GM18507 (cell line): ENCODE measurements at regions not wholly inside any gene's neighbourhood (a gene's known extent, or its start where the extent isn't known, plus 50 kb on each side); places are given as distances from the start of the nearest gene placed in this dataset.

Source experiments
- DNase-seq: peaks from one replicate; pipeline ENCODE4 v3.0.0; 2011; ENCODE audit warnings: low read depth; ENCODE audit not compliant: insufficient read length; ENCODE audit errors: extremely low spot score
- FAIRE-seq: peaks from 2 replicates; lab custom pipeline; 2011; peaks lifted over from hg19 to GRCh38; lab: Jason Lieb, UNC

DNA sequence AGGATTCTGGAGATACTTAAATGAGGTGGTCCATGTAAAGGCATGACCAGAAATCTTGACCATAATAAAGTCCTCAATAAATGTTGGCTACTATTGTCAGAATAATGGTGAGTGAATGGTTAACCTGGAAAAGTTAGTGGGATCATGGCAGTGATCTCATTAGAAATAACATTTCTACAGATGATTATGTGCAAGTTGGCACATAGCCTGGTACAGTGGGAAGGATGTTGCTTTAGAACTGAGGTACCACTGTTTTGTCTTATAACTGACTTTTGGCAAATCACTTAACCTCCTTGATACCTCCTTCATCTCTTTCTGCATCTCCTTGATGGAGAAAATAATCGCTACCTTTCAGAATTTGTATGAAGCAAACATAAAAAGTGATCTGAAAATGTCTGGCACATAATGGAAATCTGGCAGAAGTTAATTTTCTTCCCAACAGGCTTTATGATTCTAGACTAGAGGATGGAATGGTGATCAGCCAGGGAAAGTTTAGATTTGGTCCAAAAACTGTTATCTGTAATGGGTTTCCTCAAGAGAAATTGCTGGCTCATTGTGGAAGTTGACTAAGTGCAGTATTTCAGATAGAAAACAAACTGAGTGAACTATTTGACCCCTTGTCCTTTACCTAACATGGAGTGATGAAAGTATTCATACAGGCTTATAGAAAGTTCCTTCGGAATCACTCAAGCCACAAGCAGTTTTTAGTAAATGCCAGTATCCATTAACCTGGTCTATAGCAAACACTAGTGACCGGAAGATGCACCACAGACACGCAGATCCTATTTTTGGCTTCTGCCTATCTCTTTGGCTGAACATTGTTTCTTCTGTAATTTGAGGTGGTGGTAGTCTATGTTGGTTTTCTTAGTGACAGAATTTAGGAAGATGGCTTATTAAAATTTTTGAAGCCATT lies 449.6 kb upstream of the TGFBR2 start:
- FAIRE-seq: no peak
- DNase-seq: no peak

DNA sequence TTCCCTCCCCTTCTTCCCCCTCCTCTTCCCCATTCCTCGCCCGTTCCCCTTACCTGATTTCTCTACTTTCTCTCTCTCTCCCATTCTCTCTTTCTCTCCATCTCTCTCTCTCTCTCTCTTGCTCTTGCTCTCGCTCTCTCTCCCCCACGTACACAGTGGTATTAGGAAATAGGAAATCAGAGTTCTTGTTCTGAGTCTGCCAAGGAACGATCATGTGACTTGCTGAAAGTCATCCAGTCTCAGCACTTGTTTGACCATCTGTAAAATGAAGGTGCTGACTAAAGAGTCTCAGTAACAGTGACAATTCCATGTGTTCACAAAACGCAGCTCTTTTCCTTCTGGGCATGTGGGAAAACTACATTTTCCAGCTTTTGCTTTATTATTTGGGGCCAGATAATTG lies 445.0 kb upstream of the TGFBR2 start:
- no peak for DNase-seq
- no peak for FAIRE-seq

DNA sequence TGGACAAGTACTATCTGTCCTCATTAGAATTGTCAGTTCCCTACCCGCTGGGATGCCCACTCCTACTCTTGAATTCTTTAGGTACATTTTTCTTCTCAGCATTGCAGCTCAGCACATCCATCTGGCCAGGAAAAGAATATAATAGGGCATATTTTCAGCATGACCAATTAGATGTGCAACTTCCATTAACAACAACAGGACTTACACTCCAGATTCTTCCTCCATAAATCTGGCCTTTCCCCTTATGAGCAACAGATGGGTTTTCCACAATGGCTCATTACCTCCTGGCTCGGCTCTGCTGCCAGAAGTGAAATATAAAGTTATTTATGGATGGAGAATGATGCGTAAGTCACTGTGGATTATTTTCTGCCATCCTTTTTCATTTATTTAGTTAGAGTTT lies 443.8 kb upstream of the TGFBR2 start:
- no peak for DNase-seq
- no peak for FAIRE-seq

DNA sequence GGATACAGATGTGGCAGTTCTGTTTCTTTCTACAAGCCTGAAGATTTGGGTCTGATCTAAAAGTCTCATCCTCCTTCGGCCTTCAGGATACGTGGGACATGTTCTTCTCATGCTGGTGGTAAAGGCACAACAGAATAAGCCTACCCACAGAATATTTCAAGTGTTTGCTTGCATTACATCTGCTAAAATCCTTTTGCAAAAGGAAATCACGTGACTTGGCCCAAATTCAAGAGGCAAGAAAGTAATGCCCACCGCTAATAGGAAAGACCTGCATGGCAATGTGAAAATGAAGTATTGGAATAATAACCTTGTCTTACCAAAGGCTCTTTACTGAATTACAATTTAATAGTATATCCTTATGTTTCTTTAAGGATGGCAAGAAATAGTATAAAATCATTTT lies 439.9 kb upstream of the TGFBR2 start:
- no peak for FAIRE-seq
- DNase-seq: no peak

DNA sequence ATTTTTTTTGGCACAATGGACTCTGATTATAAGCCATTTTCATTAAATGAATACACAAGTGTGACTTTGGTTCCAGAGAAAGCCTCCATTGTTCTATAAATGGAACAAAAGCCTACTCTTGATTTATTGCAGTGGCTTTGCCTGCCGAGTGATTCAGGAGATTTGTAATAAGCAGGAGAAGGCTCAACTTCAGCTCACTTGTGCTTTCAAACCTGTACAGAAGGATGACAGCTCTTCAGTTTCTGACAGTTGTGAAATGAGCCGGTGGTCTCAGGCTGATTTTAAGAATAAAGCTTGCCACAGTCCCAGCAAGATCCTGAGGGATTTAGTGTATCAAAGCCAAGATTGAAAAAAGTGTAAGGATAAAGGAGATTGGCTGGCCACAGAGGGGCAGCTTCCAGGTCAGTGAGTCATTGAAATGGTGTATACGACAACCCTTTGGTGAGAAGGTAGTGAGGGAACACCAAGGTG lies 438.8 kb upstream of the TGFBR2 start:
- DNase-seq (no peak), FAIRE-seq (no peak)

- no peak for DNase-seq
- FAIRE-seq: no peak
Measured at GRCh38 chr3:30169487-30169886, 436.9 kb upstream of the TGFBR2 start.

DNA sequence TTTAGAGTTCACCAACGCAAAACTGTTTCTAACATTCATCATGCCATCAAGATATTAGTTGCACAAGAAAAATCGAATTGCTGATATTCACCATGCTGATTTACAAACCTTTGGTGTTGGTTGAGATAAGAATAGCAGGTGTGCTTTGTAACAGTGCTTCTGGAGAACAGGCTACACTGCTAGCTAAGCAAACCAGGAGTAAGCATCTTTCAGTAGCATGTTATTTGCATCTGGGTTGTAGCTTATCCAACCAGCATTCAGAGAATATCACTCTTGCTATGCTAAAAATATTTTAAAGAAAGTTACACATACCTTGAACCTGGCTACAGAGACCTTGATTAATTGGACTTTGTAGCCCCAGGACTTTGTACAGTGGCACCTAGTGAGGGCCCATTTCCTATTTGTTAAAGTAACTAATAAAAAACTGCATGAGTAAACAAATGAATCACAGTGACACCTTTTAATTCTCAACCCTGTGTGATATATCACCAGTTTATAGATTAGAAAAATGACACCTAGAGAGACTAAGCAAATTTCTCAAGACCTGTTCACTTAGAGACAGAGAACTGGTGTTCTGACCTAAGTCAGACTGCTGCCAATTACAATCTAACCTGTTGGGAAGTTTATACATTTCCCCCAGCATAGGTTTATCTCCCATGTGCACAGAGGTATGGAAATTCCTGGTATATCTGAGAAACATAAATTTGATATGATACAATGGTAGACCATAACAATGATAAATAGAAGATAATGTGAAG lies 435.5 kb upstream of the TGFBR2 start:
- DNase-seq (no peak), FAIRE-seq (no peak)

DNA sequence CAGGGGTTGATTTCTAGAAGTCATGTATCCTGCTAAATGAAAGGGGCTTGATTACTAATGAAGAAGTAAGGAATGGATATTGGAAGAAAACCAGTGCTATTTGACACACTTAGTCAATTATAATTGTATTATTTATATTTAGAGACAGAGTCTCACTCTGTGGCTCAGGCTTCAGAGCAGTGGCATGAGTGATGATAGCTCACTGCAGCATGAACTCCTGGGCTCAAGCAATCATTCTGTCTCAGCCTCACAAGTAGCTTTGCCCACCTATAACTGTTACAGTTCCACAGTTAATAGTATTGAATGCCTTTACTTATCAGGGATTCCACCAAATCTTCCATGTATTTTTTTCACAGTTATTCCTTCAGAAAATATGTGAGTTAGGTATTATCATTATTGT lies 432.0 kb upstream of the TGFBR2 start:
- FAIRE-seq: no peak
- DNase-seq: no peak

DNA sequence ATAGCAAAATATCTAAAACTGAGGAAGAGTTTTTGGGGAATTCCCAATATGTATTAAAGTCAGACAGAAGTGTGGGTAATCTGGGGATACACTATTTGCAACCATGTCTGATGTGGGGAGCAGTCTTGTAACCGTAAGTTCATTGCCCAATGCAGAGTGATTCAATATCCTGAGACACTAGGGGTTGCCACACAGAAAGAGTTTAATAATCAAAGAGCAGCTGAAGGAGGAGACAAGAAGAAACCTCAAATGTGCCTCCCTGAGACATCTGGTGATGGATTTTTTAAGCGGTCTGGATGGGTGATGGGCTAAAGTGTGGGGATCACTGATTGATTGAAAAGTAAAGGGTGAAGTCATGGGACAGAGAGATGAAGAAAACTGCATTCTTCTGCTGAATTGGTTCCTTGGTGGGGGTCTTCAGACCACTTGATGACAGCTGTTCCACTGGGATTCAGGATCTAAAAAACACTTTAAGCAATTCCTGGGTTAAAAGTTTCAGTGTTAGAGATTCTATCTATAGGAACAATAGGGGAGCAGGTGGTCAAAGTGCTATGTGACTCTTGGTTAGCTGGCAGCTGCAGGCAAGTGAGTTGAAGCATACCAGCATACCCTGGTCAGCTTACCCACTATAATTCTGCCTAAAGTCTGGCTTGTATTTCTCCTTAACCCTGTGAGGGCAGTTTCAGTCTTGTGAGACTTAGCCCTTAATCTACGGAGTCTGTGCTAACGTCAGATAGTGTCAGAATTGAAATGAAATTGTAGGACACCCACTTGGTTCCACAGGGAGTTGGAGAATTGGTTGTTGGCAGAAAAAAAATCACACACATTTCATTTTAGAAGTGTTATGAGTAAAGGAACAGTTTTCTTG lies 425.9 kb upstream of the TGFBR2 start:
- FAIRE-seq: no peak
- no peak for DNase-seq

GRCh38 chr3:30181178-30181465 lies 425.3 kb upstream of the TGFBR2 start:
- FAIRE-seq: no peak
- DNase-seq: no peak

DNA sequence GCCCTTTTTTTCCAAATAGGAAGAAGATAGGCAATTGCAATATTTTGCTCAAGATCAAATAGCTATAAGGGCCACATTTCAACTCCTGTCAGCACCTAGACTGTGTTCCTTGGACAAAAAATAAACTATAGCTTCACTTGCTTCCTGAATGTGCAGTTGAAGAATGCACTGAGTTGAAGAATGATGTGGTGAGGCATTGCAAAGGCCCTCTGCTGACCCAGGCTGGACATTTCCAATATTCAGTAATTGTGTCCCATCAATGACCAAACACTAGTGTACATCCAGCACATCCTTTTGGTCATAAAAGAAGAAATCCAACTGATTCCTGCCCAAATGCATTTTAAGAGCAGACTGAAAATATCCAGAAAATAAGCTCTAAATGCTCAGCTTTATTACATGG lies 424.8 kb upstream of the TGFBR2 start:
- DNase-seq: no peak
- no peak for FAIRE-seq

DNA sequence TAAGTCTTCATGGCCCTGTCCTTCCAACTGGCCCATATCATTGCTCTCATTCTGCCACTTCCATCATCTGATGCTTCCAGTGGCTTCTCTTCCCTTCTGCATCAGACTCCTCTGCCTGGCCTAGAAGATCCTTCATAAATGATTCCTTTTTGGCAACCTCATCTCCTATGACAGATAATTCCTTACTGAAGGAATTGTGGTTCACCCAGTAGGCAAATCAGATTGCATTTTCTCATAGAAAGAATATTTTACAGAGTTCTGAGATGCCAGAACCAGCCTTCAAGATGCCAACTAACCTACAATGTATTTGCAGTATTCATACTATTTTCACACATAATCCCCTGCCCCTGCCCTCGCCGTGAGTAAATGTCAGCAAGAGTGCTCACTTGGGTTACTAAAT lies 423.0 kb upstream of the TGFBR2 start:
- DNase-seq: no peak
- no peak for FAIRE-seq

DNA sequence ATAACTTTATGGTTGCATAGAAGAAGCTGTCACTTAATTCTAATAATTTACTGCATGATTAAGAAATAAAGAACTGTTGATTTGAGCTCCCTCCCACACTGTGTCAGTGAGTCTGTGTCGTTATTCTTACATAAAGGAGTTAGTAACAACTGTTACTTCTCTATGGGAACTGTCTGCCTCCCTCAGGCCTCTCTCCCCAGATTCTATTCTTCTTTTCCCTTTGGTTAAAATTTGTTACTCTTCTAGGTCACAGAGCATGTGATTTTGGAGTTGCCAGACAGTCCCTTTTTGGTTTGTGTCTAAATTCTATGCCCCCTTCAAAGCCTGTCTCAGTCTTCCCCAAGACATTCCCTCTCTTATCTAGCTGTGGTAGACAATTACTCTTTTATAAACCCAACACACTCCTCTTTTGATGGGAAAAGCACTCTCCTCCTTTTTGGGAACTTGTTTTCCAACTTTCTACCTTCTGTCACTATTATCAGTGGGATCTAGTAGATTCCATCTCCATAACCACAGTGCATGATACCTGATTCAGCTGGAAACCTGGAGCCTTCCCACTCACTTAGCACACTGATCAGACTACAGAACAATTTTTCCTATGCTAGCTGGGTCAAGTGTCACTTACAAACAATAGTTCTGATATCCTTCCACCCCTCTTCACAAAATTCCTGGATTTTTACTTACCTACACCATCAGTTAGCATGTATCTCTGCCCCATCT lies 422.1 kb upstream of the TGFBR2 start:
- no peak for FAIRE-seq
- no peak for DNase-seq

DNA sequence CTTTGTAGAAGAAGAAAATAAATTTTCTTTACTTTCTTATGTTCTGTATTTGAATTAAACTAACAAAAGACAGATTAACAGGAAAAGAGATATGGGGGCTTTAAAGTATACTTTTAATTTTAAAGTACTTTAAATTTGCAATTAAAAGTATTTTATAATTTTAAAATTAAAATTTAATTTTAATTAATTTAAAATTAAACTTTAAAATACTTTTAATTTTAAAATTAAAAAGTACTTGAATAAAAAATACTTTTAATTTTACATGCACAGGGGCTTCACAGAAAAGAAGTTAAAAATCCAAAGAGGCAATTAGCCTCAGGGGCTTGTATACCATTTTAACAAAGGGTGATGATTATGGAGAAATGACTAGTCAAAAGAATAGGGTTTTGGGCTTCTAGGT lies 420.5 kb upstream of the TGFBR2 start:
- FAIRE-seq: no peak

GRCh38 chr3:30186741-30187219 lies 419.6 kb upstream of the TGFBR2 start:
- DNase-seq (no peak), FAIRE-seq (no peak)

More for the DNA sequence above, 420.5 kb upstream of the TGFBR2 start:
- DNase-seq: no peak

GRCh38 chr3:30187366-30187765 lies 419.0 kb upstream of the TGFBR2 start:
- FAIRE-seq: no peak
- no peak for DNase-seq

GRCh38 chr3:30188713-30189112 lies 417.7 kb upstream of the TGFBR2 start:
- DNase-seq (no peak), FAIRE-seq (no peak)

DNA sequence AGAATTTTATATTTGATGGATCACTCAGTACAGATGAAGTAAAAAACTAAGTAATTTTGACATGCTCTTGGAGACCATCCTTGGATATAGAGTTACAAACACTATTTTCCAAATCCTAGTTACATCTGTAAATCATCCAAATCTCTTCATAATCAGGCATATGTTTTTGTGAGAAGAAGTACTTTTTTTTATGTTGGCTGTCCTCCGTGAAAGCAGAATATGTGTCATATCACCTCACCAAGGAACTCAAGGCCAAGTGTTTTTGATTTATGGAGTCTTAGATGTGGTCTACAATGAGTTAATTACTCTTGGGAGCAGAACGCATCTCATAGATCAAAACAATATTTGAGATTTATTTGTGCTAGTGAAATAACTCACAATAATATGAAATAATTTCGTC lies 416.5 kb upstream of the TGFBR2 start:
- DNase-seq: no peak
- FAIRE-seq: no peak

GRCh38 chr3:30193625-30194044 lies 412.8 kb upstream of the TGFBR2 start:
- DNase-seq (no peak), FAIRE-seq (no peak)
